Fibroblast of lung (primary cell): ENCODE measurements at regions not wholly inside any gene's neighbourhood (a gene's known extent, or its start where the extent isn't known, plus 50 kb on each side); places are given as distances from the start of the nearest gene placed in this dataset.

Experiments used
- EZH2 ChIP-seq: IDR thresholded peaks from 2 replicates; pipeline ENCODE4 v1.5.1; 2012; ENCODE audit warnings: low read length, control low read depth, mild to moderate bottlenecking; ENCODE audit errors: missing control alignments
- TF ChIP-seq, protein P1 (sequence below), 2 donors: IDR thresholded peaks in 1 of 2; conservative IDR thresholded peaks in 1 of 2; 1 replicate in 1 of 2; 2 replicates in 1 of 2; pipeline ENCODE4 v1.5.1; 2011 to 2012; ENCODE audit warnings: low read length in 2 of 2, control low read depth in 1 of 2, inconsistent platforms in 1 of 2, low read depth in 1 of 2, mild to moderate bottlenecking in 1 of 2

DNA sequence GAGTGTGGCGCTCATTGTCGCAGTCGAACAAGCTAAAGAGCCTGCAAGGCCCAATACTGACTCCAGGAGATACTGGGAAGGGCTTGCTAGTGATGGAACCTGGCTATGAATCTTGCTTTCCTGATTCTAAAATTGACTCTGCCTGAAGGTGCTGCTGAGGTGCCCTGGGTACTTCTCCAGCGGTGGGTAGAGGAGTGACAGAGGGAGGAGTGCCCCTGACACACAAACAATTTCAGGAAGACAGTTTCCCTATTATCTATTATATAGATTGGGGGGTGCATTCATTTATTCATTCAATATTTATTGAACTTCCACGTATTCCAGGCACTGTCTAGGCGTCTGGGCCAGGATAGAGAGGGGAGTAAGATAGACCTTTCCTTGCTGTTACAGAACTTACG is 339.2 kb upstream of the GATB start:
- TF ChIP-seq, protein P1, sequence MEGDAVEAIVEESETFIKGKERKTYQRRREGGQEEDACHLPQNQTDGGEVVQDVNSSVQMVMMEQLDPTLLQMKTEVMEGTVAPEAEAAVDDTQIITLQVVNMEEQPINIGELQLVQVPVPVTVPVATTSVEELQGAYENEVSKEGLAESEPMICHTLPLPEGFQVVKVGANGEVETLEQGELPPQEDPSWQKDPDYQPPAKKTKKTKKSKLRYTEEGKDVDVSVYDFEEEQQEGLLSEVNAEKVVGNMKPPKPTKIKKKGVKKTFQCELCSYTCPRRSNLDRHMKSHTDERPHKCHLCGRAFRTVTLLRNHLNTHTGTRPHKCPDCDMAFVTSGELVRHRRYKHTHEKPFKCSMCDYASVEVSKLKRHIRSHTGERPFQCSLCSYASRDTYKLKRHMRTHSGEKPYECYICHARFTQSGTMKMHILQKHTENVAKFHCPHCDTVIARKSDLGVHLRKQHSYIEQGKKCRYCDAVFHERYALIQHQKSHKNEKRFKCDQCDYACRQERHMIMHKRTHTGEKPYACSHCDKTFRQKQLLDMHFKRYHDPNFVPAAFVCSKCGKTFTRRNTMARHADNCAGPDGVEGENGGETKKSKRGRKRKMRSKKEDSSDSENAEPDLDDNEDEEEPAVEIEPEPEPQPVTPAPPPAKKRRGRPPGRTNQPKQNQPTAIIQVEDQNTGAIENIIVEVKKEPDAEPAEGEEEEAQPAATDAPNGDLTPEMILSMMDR (conservative IDR thresholded peaks at IDR 0.05 in 1 of 2, IDR thresholded peaks at IDR 0.05 in 1 of 2; ENCODE audit: low read depth in 1 of 2, low read length in 2 of 2): no peak
- TF ChIP-seq EZH2: no peak
